ENCODE measurements at regions not wholly inside any gene's neighbourhood (a gene's known extent, or its start where the extent isn't known, plus 50 kb on each side); places are given as distances from the start of the nearest gene placed in this dataset.
"Not testable (repeated sequence)": the region's sequence is repeated elsewhere in the genome, so short reads cannot be mapped to it uniquely, and the experiment has no call there.

DNA sequence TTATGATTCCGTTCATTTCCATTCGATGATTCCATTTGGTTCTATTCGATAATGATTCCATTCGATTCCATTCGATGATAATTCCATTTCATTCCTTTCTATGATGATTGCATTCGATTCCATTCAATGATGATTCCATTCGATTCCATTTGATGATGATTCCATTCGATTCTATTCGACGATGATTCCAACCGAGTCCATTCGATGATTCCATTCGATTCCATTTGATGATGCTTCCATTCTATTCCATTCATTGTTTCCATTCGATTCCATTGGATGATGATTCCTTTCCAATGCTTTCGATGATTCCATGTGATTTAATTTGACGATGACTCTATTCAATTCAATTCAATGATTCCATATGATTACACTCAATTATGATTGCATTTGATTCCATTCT is 1093.5 kb downstream of the RPIA start:
- Mint-ChIP-seq H3K27ac (no peak overlapping the region), H3K36me3 (peaks cover 8% of the 10 kb centered on the region), H3K4me3 (no peak overlapping the region), H3K9me3 (peaks cover 17% of the 10 kb centered on the region), H3K4me1 (ENCODE audit: unreplicated experiment) (no peaks in the 10 kb centered on the region), H3K27me3 (no peaks in the 10 kb centered on the region)
- no peak for DNase-seq (ENCODE audit: extremely low spot score, unreplicated experiment)
- TF ChIP-seq, protein P1, sequence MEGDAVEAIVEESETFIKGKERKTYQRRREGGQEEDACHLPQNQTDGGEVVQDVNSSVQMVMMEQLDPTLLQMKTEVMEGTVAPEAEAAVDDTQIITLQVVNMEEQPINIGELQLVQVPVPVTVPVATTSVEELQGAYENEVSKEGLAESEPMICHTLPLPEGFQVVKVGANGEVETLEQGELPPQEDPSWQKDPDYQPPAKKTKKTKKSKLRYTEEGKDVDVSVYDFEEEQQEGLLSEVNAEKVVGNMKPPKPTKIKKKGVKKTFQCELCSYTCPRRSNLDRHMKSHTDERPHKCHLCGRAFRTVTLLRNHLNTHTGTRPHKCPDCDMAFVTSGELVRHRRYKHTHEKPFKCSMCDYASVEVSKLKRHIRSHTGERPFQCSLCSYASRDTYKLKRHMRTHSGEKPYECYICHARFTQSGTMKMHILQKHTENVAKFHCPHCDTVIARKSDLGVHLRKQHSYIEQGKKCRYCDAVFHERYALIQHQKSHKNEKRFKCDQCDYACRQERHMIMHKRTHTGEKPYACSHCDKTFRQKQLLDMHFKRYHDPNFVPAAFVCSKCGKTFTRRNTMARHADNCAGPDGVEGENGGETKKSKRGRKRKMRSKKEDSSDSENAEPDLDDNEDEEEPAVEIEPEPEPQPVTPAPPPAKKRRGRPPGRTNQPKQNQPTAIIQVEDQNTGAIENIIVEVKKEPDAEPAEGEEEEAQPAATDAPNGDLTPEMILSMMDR (conservative IDR thresholded peaks at IDR 0.05): no peak

DNA sequence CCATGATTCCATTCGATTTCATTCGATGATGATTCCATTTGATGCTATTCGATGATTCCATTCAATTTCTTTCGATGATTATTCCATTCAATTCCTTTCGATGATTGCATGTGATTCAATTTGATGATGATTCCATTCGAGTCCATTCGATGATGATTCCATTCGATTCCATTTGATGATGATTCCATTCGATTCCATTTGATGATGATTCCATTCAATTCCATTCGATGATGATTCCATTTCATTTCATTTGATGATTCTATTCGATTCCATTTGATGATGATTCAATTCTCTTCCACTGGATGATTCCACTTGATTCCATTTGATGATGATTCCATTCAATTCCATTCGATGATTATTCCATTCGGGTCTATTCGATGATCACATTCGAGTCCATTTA is 1094.1 kb downstream of the RPIA start:
- H3K4me3 Mint-ChIP-seq; DNase-seq (ENCODE audit: extremely low spot score, unreplicated experiment); H3K27me3 Mint-ChIP-seq; H3K36me3 Mint-ChIP-seq; H3K4me1 Mint-ChIP-seq (ENCODE audit: unreplicated experiment); H3K27ac Mint-ChIP-seq: not testable (repeated sequence)
- peaks cover 13% of the 10 kb centered on the region for H3K9me3 Mint-ChIP-seq

DNA sequence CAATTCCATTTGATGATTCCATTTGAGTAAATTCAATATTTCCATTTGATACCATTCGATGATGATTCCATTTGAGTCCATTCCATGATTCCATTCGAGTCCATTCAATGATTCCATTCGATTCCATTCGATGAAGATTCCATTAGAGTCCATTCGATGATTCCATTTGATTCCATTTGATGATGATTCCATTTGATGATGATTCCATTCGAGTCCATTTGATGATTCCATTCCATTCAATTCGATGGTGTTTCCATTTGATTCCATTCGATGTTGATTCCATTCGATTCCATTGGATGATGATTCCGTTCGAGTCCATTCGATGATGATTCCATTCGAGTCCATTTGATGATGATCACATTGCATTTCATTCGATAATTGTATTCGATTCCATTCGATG is 1095.2 kb downstream of the RPIA start:
- H3K4me1 Mint-ChIP-seq (ENCODE audit: unreplicated experiment); DNase-seq (ENCODE audit: extremely low spot score, unreplicated experiment); H3K9me3 Mint-ChIP-seq; H3K27ac Mint-ChIP-seq; H3K4me3 Mint-ChIP-seq; H3K36me3 Mint-ChIP-seq; H3K27me3 Mint-ChIP-seq: not testable (repeated sequence)

DNA sequence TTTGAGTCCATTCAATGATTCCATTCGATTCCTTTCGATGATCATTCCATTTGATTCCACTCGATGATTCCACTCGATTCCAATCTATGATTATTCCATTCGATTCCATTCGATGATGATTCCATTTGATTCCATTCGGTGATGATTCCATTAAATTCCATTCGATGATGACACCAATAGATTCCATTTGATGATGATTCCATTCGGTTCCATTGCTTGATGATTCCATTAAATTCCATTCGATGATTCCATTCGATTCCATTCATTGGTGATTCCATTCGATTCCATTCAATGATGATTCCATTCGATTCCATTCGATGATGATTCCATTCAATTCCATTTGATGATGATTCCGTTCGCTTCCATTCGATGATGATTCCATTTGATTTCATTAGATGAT is 1104.1 kb downstream of the RPIA start:
- not testable (repeated sequence) for H3K4me1 Mint-ChIP-seq (ENCODE audit: unreplicated experiment); H3K27me3 Mint-ChIP-seq; H3K9me3 Mint-ChIP-seq; DNase-seq (ENCODE audit: extremely low spot score, unreplicated experiment); H3K27ac Mint-ChIP-seq; H3K4me3 Mint-ChIP-seq; H3K36me3 Mint-ChIP-seq

DNA sequence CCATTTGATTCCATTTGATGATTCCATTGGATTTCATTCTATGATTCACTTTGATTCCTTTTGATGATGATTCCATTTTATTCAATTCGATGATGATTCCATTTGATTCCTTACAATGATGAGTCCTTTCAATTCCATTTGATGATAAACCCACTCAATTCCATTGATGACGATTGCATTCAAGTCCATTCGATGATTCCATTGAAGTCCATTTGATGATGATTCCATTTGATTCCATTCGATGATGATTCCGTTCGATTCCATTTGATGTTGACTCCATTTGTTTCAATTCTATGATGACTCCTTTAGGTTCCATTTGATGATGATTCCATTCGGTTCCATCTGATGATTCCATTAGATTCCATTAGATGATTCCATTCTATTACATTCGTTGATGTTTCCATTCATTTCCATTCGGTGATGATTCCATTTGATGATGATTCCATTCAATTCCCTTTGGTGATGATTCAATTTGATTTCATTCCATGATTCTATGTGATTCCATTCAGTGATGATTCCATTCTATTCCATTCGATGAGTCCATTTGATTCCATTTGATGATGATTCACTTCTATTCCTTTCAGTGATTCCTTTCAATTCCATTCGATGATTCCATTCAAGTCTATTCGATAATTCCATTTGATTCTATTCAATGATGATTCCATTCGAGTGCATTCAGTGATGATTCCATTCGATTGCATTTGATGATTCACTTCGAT is 1106.0 kb downstream of the RPIA start:
- no peaks in the 10 kb centered on the region for H3K4me1 Mint-ChIP-seq (ENCODE audit: unreplicated experiment)
- TF ChIP-seq, protein P1 (conservative IDR thresholded peaks at IDR 0.05): no peak
- H3K27ac Mint-ChIP-seq: no peak overlapping the region
- no peak overlapping the region for H3K4me3 Mint-ChIP-seq
- no peaks in the 10 kb centered on the region for H3K27me3 Mint-ChIP-seq
- no peaks in the 10 kb centered on the region for H3K36me3 Mint-ChIP-seq
- no peaks in the 10 kb centered on the region for H3K9me3 Mint-ChIP-seq
- DNase-seq (ENCODE audit: extremely low spot score, unreplicated experiment): no peak

DNA sequence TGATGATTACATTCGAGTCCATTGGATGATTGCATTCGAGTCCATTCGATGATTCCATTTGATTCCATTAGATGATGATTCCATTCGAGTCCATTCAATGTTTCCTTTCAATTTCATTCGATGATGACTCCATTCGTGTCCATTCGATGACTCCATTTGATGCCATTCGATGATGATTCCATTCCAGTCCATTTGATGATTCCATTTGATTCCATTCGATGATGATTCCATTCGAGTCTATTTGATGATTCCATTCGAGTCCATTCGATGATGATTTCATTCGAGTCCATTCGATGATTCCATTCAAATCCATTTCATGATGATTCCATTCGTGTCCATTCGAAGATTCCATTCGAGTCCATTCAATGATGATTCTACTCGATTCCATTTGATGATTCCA is 1109.7 kb downstream of the RPIA start:
- H3K27ac Mint-ChIP-seq; H3K36me3 Mint-ChIP-seq; DNase-seq (ENCODE audit: extremely low spot score, unreplicated experiment); H3K4me3 Mint-ChIP-seq; H3K4me1 Mint-ChIP-seq (ENCODE audit: unreplicated experiment); H3K27me3 Mint-ChIP-seq: not testable (repeated sequence)
- H3K9me3 Mint-ChIP-seq: peaks cover 17% of the 10 kb centered on the region

DNA sequence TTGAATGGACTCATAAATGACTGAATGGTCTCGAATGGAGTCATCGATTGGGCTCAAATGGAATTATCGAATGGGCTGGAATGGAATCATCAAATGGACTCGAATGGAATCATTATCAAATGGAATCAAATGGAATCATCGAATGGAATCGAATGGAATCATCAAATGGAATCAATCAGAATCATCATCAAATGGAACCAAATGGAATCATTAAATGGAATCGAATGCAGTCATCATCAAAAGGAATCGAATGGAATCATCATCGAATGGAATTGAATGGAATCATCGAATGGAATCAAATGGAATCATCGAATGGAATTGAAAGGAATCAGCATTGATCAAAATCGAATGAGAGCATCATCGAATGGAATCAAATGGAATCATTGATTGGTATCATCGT is 1114.9 kb downstream of the RPIA start:
- H3K27ac Mint-ChIP-seq; DNase-seq (ENCODE audit: extremely low spot score, unreplicated experiment); H3K4me1 Mint-ChIP-seq (ENCODE audit: unreplicated experiment); H3K36me3 Mint-ChIP-seq; H3K4me3 Mint-ChIP-seq; H3K27me3 Mint-ChIP-seq: not testable (repeated sequence)
- H3K9me3 Mint-ChIP-seq: peaks cover 20% of the 10 kb centered on the region

DNA sequence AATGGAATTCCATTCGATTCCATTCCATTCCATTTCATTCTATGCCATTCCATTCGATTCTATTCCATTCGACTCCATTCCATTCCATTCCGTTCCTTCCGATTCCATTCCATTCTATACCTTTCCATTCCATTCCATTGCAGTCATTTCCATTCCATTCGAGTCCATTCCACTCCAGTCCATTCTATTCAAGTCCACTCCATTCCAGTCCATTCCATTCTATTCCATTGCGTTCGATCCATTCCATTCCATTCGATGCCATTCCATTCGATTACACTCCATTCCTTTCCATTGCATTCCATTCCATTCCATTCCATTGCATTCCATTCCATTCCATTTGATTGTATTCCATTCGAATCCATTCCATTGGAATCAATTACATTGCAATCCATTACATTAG is 1119.8 kb downstream of the RPIA start:
- H3K36me3 Mint-ChIP-seq: peaks cover 11% of the 10 kb centered on the region
- H3K9me3 Mint-ChIP-seq: peaks cover 13% of the 10 kb centered on the region
- no peak overlapping the region for H3K4me3 Mint-ChIP-seq
- H3K4me1 Mint-ChIP-seq (ENCODE audit: unreplicated experiment): no peaks in the 10 kb centered on the region
- TF ChIP-seq, protein P1 (conservative IDR thresholded peaks at IDR 0.05): no peak
- no peak overlapping the region for H3K27ac Mint-ChIP-seq
- no peaks in the 10 kb centered on the region for H3K27me3 Mint-ChIP-seq
- no peak for DNase-seq (ENCODE audit: extremely low spot score, unreplicated experiment)

DNA sequence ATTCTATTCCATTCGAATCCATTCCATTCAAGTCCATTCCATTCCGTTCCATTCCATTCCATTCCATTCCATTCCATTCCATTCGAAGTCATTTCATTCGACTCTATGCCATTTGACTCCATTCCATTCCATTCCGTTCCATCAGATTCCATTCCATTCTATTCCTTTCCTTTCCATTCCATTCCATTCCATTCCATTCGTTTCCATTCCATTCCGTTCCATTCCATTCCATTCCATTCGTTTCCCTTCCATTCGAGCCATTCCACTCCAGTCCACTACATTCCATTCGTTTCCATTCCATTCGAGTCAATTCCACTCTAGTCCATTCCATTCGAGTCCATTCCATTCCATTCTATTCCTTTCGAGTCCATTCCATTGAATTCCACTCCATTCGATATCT is 1120.4 kb downstream of the RPIA start:
- H3K27me3 Mint-ChIP-seq; H3K4me3 Mint-ChIP-seq; H3K4me1 Mint-ChIP-seq (ENCODE audit: unreplicated experiment); DNase-seq (ENCODE audit: extremely low spot score, unreplicated experiment); H3K27ac Mint-ChIP-seq: not testable (repeated sequence)
- H3K36me3 Mint-ChIP-seq: peaks cover 11% of the 10 kb centered on the region
- peaks cover 13% of the 10 kb centered on the region for H3K9me3 Mint-ChIP-seq

DNA sequence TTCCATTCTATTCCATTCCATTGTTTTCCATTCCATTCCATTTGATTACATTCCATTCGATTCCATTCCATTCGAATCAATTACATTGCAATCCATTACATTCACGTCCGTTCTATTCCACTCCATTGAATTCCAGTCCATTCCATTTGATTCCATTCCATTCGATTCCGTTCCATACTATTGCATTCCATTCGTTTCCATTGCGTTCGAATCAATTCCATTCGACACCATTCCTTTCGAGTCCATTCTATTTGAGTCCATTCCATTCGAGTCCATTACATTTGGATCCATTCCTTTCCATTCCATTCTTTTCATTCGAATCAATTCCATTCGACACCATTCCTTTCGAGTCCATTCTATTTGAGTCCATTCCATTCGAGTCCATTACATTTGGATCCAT is 1122.9 kb downstream of the RPIA start:
- H3K4me3 Mint-ChIP-seq; DNase-seq (ENCODE audit: extremely low spot score, unreplicated experiment); H3K27ac Mint-ChIP-seq; H3K4me1 Mint-ChIP-seq (ENCODE audit: unreplicated experiment); H3K27me3 Mint-ChIP-seq: not testable (repeated sequence)
- Mint-ChIP-seq H3K9me3 (peaks cover 13% of the 10 kb centered on the region), H3K36me3 (peaks cover 13% of the 10 kb centered on the region)

Measured in type B pancreatic cell (in vitro differentiated cells).